H9 (cell line): ENCODE measurements at regions not wholly inside any gene's neighbourhood (a gene's known extent, or its start where the extent isn't known, plus 50 kb on each side); places are given as distances from the start of the nearest gene placed in this dataset.

Experiments
- DNase-seq: peaks from one replicate; pipeline ENCODE4 v3.0.0-alpha.2; 2017
- H2AFZ ChIP-seq: one replicate; pipeline ENCODE4 v1.6.1; 2013; ENCODE audit warnings: mild to moderate bottlenecking, low read length, control low read depth, moderate library complexity
- H2AK5ac ChIP-seq: 2 replicates; pipeline ENCODE4 v1.6.1; 2013; ENCODE audit warnings: low read length, control low read depth, mixed read lengths; ENCODE audit not compliant: insufficient read length
- H2BK120ac ChIP-seq: one replicate; pipeline ENCODE4 v1.6.1; 2013; ENCODE audit warnings: low read depth, mild to moderate bottlenecking, low read length, control low read depth, inconsistent platforms; ENCODE audit not compliant: poor library complexity, severe bottlenecking
- H2BK12ac ChIP-seq: 2 replicates; pipeline ENCODE4 v1.6.1; 2013; ENCODE audit warnings: low read length, control low read depth, mixed read lengths, low read depth; ENCODE audit not compliant: insufficient read length
- H2BK15ac ChIP-seq: 2 replicates; pipeline ENCODE4 v1.6.1; 2013; ENCODE audit warnings: low read depth, low read length, control low read depth
- H2BK20ac ChIP-seq: one replicate; pipeline ENCODE4 v1.6.1; 2013; ENCODE audit warnings: low read depth, mild to moderate bottlenecking, low read length, control low read depth, inconsistent platforms; ENCODE audit not compliant: poor library complexity, severe bottlenecking
- H2BK5ac ChIP-seq: 2 replicates; pipeline ENCODE4 v1.6.1; 2013; ENCODE audit warnings: low read length, control low read depth, mixed read lengths; ENCODE audit not compliant: insufficient read length
- H3K14ac ChIP-seq: 2 replicates; pipeline ENCODE4 v1.6.1; 2013; ENCODE audit warnings: low read length, control low read depth; ENCODE audit not compliant: insufficient read depth
- H3K18ac ChIP-seq: 2 replicates; pipeline ENCODE4 v1.6.1; 2013; ENCODE audit warnings: low read depth, mild to moderate bottlenecking, mixed read lengths, low read length, control low read depth; ENCODE audit not compliant: insufficient read length
- H3K23ac ChIP-seq: 2 replicates; pipeline ENCODE4 v1.6.1; 2013; ENCODE audit warnings: low read length, control low read depth, mixed read lengths, low read depth; ENCODE audit not compliant: insufficient read length
- H3K23me2 ChIP-seq: 2 replicates; pipeline ENCODE4 v1.6.1; 2013; ENCODE audit warnings: low read depth, mild to moderate bottlenecking, mixed read lengths, low read length, control low read depth; ENCODE audit not compliant: insufficient read length, poor library complexity, severe bottlenecking
- H3K27ac ChIP-seq: 2 replicates; pipeline ENCODE4 v1.5.1; 2013; ENCODE audit warnings: low read length, control low read depth, mixed read lengths, low read depth; ENCODE audit not compliant: insufficient read length
- H3K27me3 ChIP-seq: 2 replicates; pipeline ENCODE4 v1.6.1; 2013; ENCODE audit warnings: low read length, control low read depth, inconsistent platforms; ENCODE audit not compliant: insufficient read depth
- H3K4ac ChIP-seq: 2 replicates; pipeline ENCODE4 v1.6.1; 2013; ENCODE audit warnings: low read depth, mild to moderate bottlenecking, control low read depth, inconsistent platforms, low read length, moderate library complexity
- H3K4me1 ChIP-seq: 2 replicates; pipeline ENCODE4 v1.6.1; 2013; ENCODE audit warnings: low read length, control low read depth, inconsistent platforms; ENCODE audit not compliant: insufficient read depth
- H3K4me2 ChIP-seq: 2 replicates; pipeline ENCODE4 v1.6.1; 2013; ENCODE audit warnings: low read length, control low read depth, mixed read lengths; ENCODE audit not compliant: insufficient read length, insufficient read depth
- H3K56ac ChIP-seq: 2 replicates; pipeline ENCODE4 v1.6.1; 2013; ENCODE audit warnings: low read depth, mild to moderate bottlenecking, mixed read lengths, low read length, control low read depth; ENCODE audit not compliant: insufficient read length
- H3K79me1 ChIP-seq: 2 replicates; pipeline ENCODE4 v1.6.1; 2013; ENCODE audit warnings: low read depth, mild to moderate bottlenecking, moderate library complexity, low read length, control low read depth, inconsistent platforms; ENCODE audit not compliant: insufficient read depth, poor library complexity, severe bottlenecking
- H3K79me2 ChIP-seq: 2 replicates; pipeline ENCODE4 v1.6.1; 2013; ENCODE audit warnings: low read length, control low read depth, inconsistent platforms; ENCODE audit not compliant: insufficient read depth
- H3K9ac ChIP-seq: 2 replicates; pipeline ENCODE4 v1.6.1; 2013; ENCODE audit warnings: low read length, control low read depth, mixed read lengths; ENCODE audit not compliant: insufficient read length; ENCODE audit errors: extremely low read depth
- H3K9me3 ChIP-seq: one replicate; pipeline ENCODE4 v1.6.1; 2013; ENCODE audit warnings: low read depth, low read length, inconsistent platforms; ENCODE audit not compliant: control insufficient read depth
- H3T11ph ChIP-seq: one replicate; pipeline ENCODE4 v1.6.1; 2013; ENCODE audit warnings: mild to moderate bottlenecking, low read length, control low read depth, inconsistent platforms
- H4K20me1 ChIP-seq: one replicate; pipeline ENCODE4 v1.6.1; 2013; ENCODE audit not compliant: control insufficient read depth, insufficient read length, insufficient read depth
- H4K5ac ChIP-seq: 2 replicates; pipeline ENCODE4 v1.6.1; 2013; ENCODE audit warnings: low read depth, mild to moderate bottlenecking, mixed read lengths, low read length, control low read depth; ENCODE audit not compliant: insufficient read length
- H4K8ac ChIP-seq: replicated peaks from 2 replicates; pipeline ENCODE4 v1.6.1; 2013; ENCODE audit warnings: low read length, control low read depth, mixed read lengths, low read depth; ENCODE audit not compliant: insufficient read length
- H4K91ac ChIP-seq: 2 replicates; pipeline ENCODE4 v1.6.1; 2013; ENCODE audit warnings: low read depth, mild to moderate bottlenecking, moderate library complexity, mixed read lengths, low read length, control low read depth; ENCODE audit not compliant: insufficient read length
- H3K27ac Mint-ChIP-seq, 3 experiments: 2 replicates in 2 of 3; 3 replicates in 1 of 3; pipeline ENCODE4 v1.8.0; 2020 to 2021; ENCODE audit warnings: mixed read lengths in 3 of 3, mild to moderate bottlenecking in 1 of 3, moderate library complexity in 1 of 3
- H3K27me3 Mint-ChIP-seq: 2 replicates; pipeline ENCODE4 v1.8.0; 2021; ENCODE audit warnings: low read depth, mild to moderate bottlenecking, moderate library complexity, mixed read lengths
- H3K36me3 Mint-ChIP-seq, 3 experiments: 2 replicates in 2 of 3; 3 replicates in 1 of 3; pipeline ENCODE4 v1.8.0; 2020 to 2021; ENCODE audit warnings: low read depth in 3 of 3, mixed read lengths in 3 of 3; ENCODE audit not compliant: insufficient read depth in 1 of 3
- H3K4me1 Mint-ChIP-seq, 2 experiments: 2 replicates each; pipeline ENCODE4 v1.8.0; 2020; ENCODE audit warnings: mixed read lengths in 2 of 2
- H3K4me3 Mint-ChIP-seq, 2 experiments: 2 replicates in 1 of 2; 3 replicates in 1 of 2; pipeline ENCODE4 v1.8.0; 2020 to 2021; ENCODE audit warnings: mild to moderate bottlenecking in 2 of 2, mixed read lengths in 2 of 2, moderate library complexity in 1 of 2
- H3K9me3 Mint-ChIP-seq, 2 experiments: 2 replicates in 1 of 2; 3 replicates in 1 of 2; pipeline ENCODE4 v1.8.0; 2020; ENCODE audit warnings: mild to moderate bottlenecking in 2 of 2, mixed read lengths in 2 of 2, moderate library complexity in 1 of 2
- CTCF ChIP-seq: fragments of 200-600 bp; sonication (generic); conservative IDR thresholded peaks from 3 replicates; pipeline ENCODE4 v1.8.0; 2021; ENCODE audit warnings: antibody characterized with exemption, mild to moderate bottlenecking
- WGBS: extraction: QIAGEN DNeasy Blood & Tissue Kit; methylation state at CpG from one replicate; pipeline ENCODE4 v1.1.7; 2013; ENCODE audit warnings: missing lambda C conversion rate, low lambda C conversion rate, mixed read lengths; ENCODE audit not compliant: insufficient read length; ENCODE audit errors: extremely low coverage; 5-methylcytosine and 5-hydroxymethylcytosine counted together

GRCh38 chr16:52174168-52174567 lies 372.8 kb downstream of the TOX3 start:
- TF ChIP-seq CTCF: no peak
- Histone ChIP-seq H2BK120ac (no peak overlapping the region), H3K27me3 (no peaks in the 10 kb centered on the region), H2AFZ (no peak overlapping the region), H3K23ac (no peak overlapping the region), H4K91ac (no peak overlapping the region), H3K18ac (no peak overlapping the region), H4K5ac (no peak overlapping the region), H3K4ac (no peak overlapping the region), H3K14ac (no peak overlapping the region), H3K27ac (no peak overlapping the region), H2BK20ac (no peak overlapping the region), H3K23me2 (no peaks in the 10 kb centered on the region), H4K8ac (no peak overlapping the region), H4K20me1 (no peaks in the 10 kb centered on the region), H3T11ph (no peak overlapping the region), H2BK5ac (no peak overlapping the region), H3K4me1 (no peaks in the 10 kb centered on the region), H3K79me1 (no peaks in the 10 kb centered on the region), H3K56ac (no peak overlapping the region), H3K4me2 (no peak overlapping the region), H3K9ac (no peak overlapping the region), H2AK5ac (no peak overlapping the region), H3K9me3 (no peaks in the 10 kb centered on the region), H3K79me2 (no peaks in the 10 kb centered on the region), H2BK12ac (no peak overlapping the region), H2BK15ac (no peak overlapping the region)
- DNase-seq: no peak
- Mint-ChIP-seq H3K4me1 (peaks cover 8 to 10% of the 10 kb centered on the region in 2 experiments; a peak in 3 of 4 replicates), H3K4me3 (no peak overlapping the region), H3K9me3 (no peaks in the 10 kb centered on the region), H3K36me3 (no peaks in the 10 kb centered on the region), H3K27ac (no peak overlapping the region), H3K27me3 (no peaks in the 10 kb centered on the region)
- no CpG with 5 or more reads among the region's 2 CpGs for WGBS
